HepG2 (cell line): ENCODE measurements at regions not wholly inside any gene's neighbourhood (a gene's known extent, or its start where the extent isn't known, plus 50 kb on each side); places are given as distances from the start of the nearest gene placed in this dataset.

Experiments used
- ATAC-seq: fragments of 200-7000 bp; cut with Tn5 transposase; 3 replicates; pipeline ENCODE4 v1.9.1; 2020; ENCODE audit warnings: mild to moderate bottlenecking, moderate library complexity
- BruUV-seq: library from RNA; stranded (reverse); fragments of 400-500 nt; replicated peaks from 2 replicates; lab custom pipeline; 2021; lab: Mats Ljungman, UMichigan
- CTCF ChIA-PET: fragments of 300-600 bp; formaldehyde crosslinking; extraction: SDS; loops from one replicate; lab custom pipeline; 2021; ENCODE audit warnings: low total read pairs, inconsistent platforms, low intra/inter-chr PET ratio; lab: Yijun Ruan, JAX
- POLR2A ChIA-PET: fragments of 350-600 bp; sonication (Branson Sonifier 250); formaldehyde crosslinking; loops from one replicate; lab custom pipeline; 2020; ENCODE audit warnings: antibody characterized with exemption, inconsistent platforms; lab: Yijun Ruan, JAX
- DNase-seq: peaks from one replicate; pipeline ENCODE4 v3.0.0-alpha.2; 2015; ENCODE audit warnings: low spot score
- FAIRE-seq: peaks from 3 replicates; lab custom pipeline; 2011; peaks lifted over from hg19 to GRCh38; lab: Jason Lieb, UNC
- H2AFZ ChIP-seq: one replicate; pipeline ENCODE4 v1.6.1; 2011; ENCODE audit warnings: low read length, inconsistent platforms
- H3K27ac ChIP-seq: fragments of 300-600 bp; 3 replicates; pipeline ENCODE4 v1.8.0; 2011; ENCODE audit warnings: mixed run types, mild to moderate bottlenecking, mixed read lengths, low read length, inconsistent platforms; ENCODE audit not compliant: insufficient read depth; ENCODE audit errors: extremely low read length
- H3K27me3 ChIP-seq, 2 experiments: fragments of 200-600 bp in 1 of 2; 2 replicates in 1 of 2; 3 replicates in 1 of 2; pipeline versions ENCODE4 v1.6.0 to v1.8.0; 2011; ENCODE audit warnings: low read length in 2 of 2, mild to moderate bottlenecking in 2 of 2, moderate library complexity in 2 of 2, inconsistent platforms in 1 of 2; ENCODE audit not compliant: insufficient read depth in 2 of 2, control insufficient read depth in 1 of 2
- H3K36me3 ChIP-seq, 2 experiments: fragments of 200-600 bp in 1 of 2; replicated peaks in 1 of 2; 2 replicates in 1 of 2; 3 replicates in 1 of 2; pipeline versions ENCODE4 v1.5.1 to v1.8.0; 2011; ENCODE audit warnings: low read length in 2 of 2, inconsistent platforms in 1 of 2; ENCODE audit not compliant: insufficient read depth in 2 of 2, control insufficient read depth in 1 of 2
- H3K4me1 ChIP-seq: 2 replicates; pipeline ENCODE4 v1.5.1; 2012; ENCODE audit warnings: low read length, inconsistent platforms; ENCODE audit not compliant: insufficient read depth
- H3K4me2 ChIP-seq: 2 replicates; pipeline ENCODE4 v1.6.0; 2011; ENCODE audit warnings: low read depth, low read length, inconsistent platforms
- H3K4me3 ChIP-seq, 3 experiments: fragments of 200-600 bp in 1 of 3; sonication (generic), shearing (Covaris generic) in 1 of 3; replicated peaks in 1 of 3; 2 replicates each; pipeline ENCODE4 v1.5.1; 2011 to 2016; ENCODE audit warnings: low read length in 3 of 3, inconsistent platforms in 2 of 3, low read depth in 2 of 3, mild to moderate bottlenecking in 2 of 3, control low read depth in 1 of 3, mixed read lengths in 1 of 3; ENCODE audit not compliant: insufficient read depth in 1 of 3
- H3K79me2 ChIP-seq: one replicate; pipeline ENCODE4 v1.6.1; 2011; ENCODE audit warnings: low read length, inconsistent platforms; ENCODE audit not compliant: insufficient read depth
- H3K9ac ChIP-seq: 2 replicates; pipeline ENCODE4 v1.6.0; 2011; ENCODE audit warnings: mild to moderate bottlenecking, low read depth, low read length, inconsistent platforms; ENCODE audit not compliant: insufficient read depth
- H3K9me3 ChIP-seq: 2 replicates; pipeline ENCODE4 v1.5.1; 2012; ENCODE audit warnings: mild to moderate bottlenecking, low read length
- H4K20me1 ChIP-seq: 2 replicates; pipeline ENCODE4 v1.6.0; 2011; ENCODE audit warnings: inconsistent platforms, mild to moderate bottlenecking, low read length, moderate library complexity; ENCODE audit not compliant: insufficient read depth
- ATAD3A ChIP-seq: sonication (generic); formaldehyde crosslinking; IDR thresholded peaks from 2 replicates; pipeline ENCODE4 v1.4.0; 2020; ENCODE audit warnings: missing genetic modification reagents
- CREB1 ChIP-seq, 2 experiments: fragments of 450-650 bp in 1 of 2; IDR thresholded peaks; 2 replicates each; pipeline ENCODE4 v1.6.1; 2016 to 2017; ENCODE audit warnings: control low read depth in 1 of 2, mild to moderate bottlenecking in 1 of 2, missing compliant biosample characterization in 1 of 2, missing genetic modification characterization in 1 of 2
- ISX ChIP-seq: sonication (generic); formaldehyde crosslinking; conservative IDR thresholded peaks from 2 replicates; pipeline ENCODE4 v1.5.0; 2020; ENCODE audit warnings: missing genetic modification reagents
- KAT8 ChIP-seq: IDR thresholded peaks from 2 replicates; pipeline ENCODE4 v1.6.1; 2016; ENCODE audit warnings: missing genetic modification reagents, missing compliant biosample characterization
- KDM2A ChIP-seq: sonication (generic); formaldehyde crosslinking; IDR thresholded peaks from 2 replicates; pipeline ENCODE4 v1.4.0; 2020; ENCODE audit warnings: low read depth, missing genetic modification reagents, borderline replicate concordance
- NRL ChIP-seq: sonication (generic); formaldehyde crosslinking; IDR thresholded peaks from 2 replicates; pipeline ENCODE4 v1.5.0; 2020; ENCODE audit warnings: missing genetic modification reagents, mild to moderate bottlenecking, moderate library complexity, borderline replicate concordance
- RAD51 ChIP-seq: fragments of 450-650 bp; IDR thresholded peaks from 2 replicates; pipeline ENCODE4 v1.6.1; 2016; ENCODE audit warnings: borderline replicate concordance
- TGIF2 ChIP-seq: IDR thresholded peaks from 2 replicates; pipeline ENCODE4 v1.6.1; 2016; ENCODE audit warnings: control low read depth, missing compliant biosample characterization
- ZC3H13 ChIP-seq: sonication (generic); formaldehyde crosslinking; IDR thresholded peaks from 2 replicates; pipeline ENCODE4 v1.8.1; 2023; ENCODE audit warnings: mild to moderate bottlenecking, missing genetic modification reagents, moderate library complexity
- ZFP36L1 ChIP-seq: sonication (generic); formaldehyde crosslinking; IDR thresholded peaks from 2 replicates; pipeline ENCODE4 v1.8.0; 2022; ENCODE audit warnings: mild to moderate bottlenecking, missing genetic modification reagents, moderate library complexity
- ZFX ChIP-seq: sonication (generic); formaldehyde crosslinking; IDR thresholded peaks from 2 replicates; pipeline ENCODE4 v1.4.0; 2020; ENCODE audit warnings: mild to moderate bottlenecking, low read depth, missing genetic modification reagents, moderate library complexity
- ZNF20 ChIP-seq: sonication (generic); formaldehyde crosslinking; IDR thresholded peaks from 2 replicates; pipeline ENCODE4 v1.4.0; 2020; ENCODE audit warnings: mild to moderate bottlenecking, moderate library complexity, missing genetic modification reagents
- ZSCAN31 ChIP-seq: sonication (generic); formaldehyde crosslinking; IDR thresholded peaks from 2 replicates; pipeline ENCODE4 v1.5.0; 2020; ENCODE audit warnings: low read depth, mild to moderate bottlenecking, missing genetic modification reagents
- WGBS: methylation state at CpG from one replicate; pipeline ENCODE4 v1.1.6; 2017; ENCODE audit warnings: low lambda C conversion rate; 5-methylcytosine and 5-hydroxymethylcytosine counted together
- in situ Hi-C: cut with HindIII; loops from 2 replicates; pipeline ENCODE4 v1.10.0; 2017; ENCODE audit warnings: low pct_unique_long_range_greater_than_20kb; ENCODE audit not compliant: extremely low pct_ligation_motif_present
- intact Hi-C: fragments of 100-400 bp; cut with micrococcal nuclease; formaldehyde crosslinking; loops from one replicate; pipeline ENCODE4 v1.10.0; 2022; ENCODE audit not compliant: unreplicated experiment
- TF ChIP-seq, protein P1 (sequence below): sonication (generic); formaldehyde crosslinking; IDR thresholded peaks from 2 replicates; pipeline ENCODE4 v1.8.1; 2023; ENCODE audit warnings: mild to moderate bottlenecking, moderate library complexity, missing genetic modification reagents
- TF ChIP-seq, protein P2 (sequence below): sonication (generic); formaldehyde crosslinking; IDR thresholded peaks from 2 replicates; pipeline ENCODE4 v1.4.0; 2020; ENCODE audit warnings: mild to moderate bottlenecking, low read depth, missing genetic modification reagents
- TF ChIP-seq, protein P3 (sequence below): sonication (generic); formaldehyde crosslinking; IDR thresholded peaks from 2 replicates; pipeline ENCODE4 v1.4.0; 2020; ENCODE audit warnings: missing genetic modification reagents

DNA sequence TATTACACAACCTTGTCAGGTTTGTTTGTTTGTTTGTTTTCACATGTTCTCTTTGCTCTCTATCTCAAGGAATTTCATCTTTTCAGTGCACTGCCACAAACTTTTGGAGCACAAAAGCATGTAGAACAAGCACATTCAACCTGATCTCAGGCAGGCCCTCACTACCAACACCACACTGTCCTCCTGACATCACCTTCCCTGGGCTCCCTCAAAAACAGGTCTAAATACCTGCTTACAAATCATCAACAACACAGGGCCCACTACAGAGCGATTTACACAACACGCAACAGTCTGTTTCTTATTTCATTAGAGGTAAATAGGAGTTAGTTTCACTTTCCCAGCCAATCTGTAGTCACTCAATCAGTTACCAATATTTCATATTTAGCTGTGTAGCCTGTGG is 241.4 kb downstream of the EPHA7 start (continued):
- no peak for TF ChIP-seq KDM2A (CRISPR knock-in tag)
- TF ChIP-seq, all 625 proteins: peak for 0

DNA sequence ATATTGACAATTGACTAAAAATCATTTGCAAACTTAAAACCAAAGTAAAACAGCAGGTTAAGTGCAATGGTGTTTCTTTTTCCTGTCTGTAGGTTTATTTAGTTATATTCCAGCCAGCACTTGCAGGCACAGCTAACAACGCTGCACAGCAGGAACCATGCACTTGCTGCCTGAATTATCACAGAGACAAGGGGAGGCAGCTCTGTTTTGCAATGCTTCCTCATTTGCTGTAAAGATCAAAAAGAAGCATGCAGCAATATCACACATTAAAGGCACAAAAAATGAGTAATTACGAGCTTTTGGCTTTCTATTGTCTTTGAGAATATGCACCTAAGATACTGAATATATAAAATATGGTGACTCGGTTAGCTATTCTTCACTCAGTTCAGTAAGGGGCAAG is 241.9 kb downstream of the EPHA7 start:
- no TSS peak for BruUV-seq
- FAIRE-seq = no peak
- in situ Hi-C loops (no loop called here), intact Hi-C loops (no loop called here)
- Histone ChIP-seq H3K4me1 (no peaks in the 10 kb centered on the region), H3K79me2 (no peaks in the 10 kb centered on the region), H3K27ac (no peak overlapping the region), H3K36me3 (no peaks in the 10 kb centered on the region), H4K20me1 (no peaks in the 10 kb centered on the region), H3K9me3 (no peaks in the 10 kb centered on the region), H3K4me2 (no peak overlapping the region), H3K27me3 (no peaks in the 10 kb centered on the region), H3K9ac (no peak overlapping the region), H2AFZ (no peak overlapping the region), H3K4me3 (no peak overlapping the region)
- ATAC-seq = no peak
- no peak for DNase-seq
- ChIA-PET CTCF (no interaction called here), POLR2A (no interaction called here)
- TF ChIP-seq CREB1 (IDR thresholded peaks at IDR 0.05) = no peak
- TF ChIP-seq CREB1 (CRISPR knock-in tag; IDR thresholded peaks at IDR 0.05) = no peak
- no peak for TF ChIP-seq ZFX (CRISPR knock-in tag)
- TF ChIP-seq TGIF2 (CRISPR knock-in tag) = no peak
- TF ChIP-seq, protein P1, sequence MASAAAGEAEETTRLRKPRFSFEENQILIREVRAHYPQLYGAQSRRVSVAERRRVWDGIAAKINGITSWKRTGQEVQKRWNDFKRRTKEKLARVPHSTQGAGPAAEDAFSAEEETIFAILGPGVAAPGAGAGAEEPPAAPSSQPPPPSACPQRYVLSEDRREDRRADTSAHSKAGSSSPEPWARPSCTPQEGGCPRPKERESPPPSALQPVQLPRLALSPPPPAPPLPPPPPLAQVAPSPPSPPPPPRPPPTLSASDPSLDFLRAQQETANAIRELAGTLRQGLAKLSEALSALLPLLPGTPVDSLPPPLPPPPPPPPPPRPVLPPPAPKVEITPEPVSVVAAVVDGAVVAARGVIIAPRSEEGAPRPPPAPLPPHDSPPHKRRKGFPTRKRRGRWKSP = no peak
- no peak for TF ChIP-seq ISX (CRISPR knock-in tag)
- no peak for TF ChIP-seq ATAD3A (CRISPR knock-in tag)
- no peak for TF ChIP-seq RAD51
- no peak for TF ChIP-seq ZFP36L1 (CRISPR knock-in tag)
- TF ChIP-seq, protein P2, sequence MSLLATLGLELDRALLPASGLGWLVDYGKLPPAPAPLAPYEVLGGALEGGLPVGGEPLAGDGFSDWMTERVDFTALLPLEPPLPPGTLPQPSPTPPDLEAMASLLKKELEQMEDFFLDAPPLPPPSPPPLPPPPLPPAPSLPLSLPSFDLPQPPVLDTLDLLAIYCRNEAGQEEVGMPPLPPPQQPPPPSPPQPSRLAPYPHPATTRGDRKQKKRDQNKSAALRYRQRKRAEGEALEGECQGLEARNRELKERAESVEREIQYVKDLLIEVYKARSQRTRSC = no peak
- TF ChIP-seq ZSCAN31 = no peak
- TF ChIP-seq NRL (CRISPR knock-in tag) = no peak
- TF ChIP-seq, protein P3, sequence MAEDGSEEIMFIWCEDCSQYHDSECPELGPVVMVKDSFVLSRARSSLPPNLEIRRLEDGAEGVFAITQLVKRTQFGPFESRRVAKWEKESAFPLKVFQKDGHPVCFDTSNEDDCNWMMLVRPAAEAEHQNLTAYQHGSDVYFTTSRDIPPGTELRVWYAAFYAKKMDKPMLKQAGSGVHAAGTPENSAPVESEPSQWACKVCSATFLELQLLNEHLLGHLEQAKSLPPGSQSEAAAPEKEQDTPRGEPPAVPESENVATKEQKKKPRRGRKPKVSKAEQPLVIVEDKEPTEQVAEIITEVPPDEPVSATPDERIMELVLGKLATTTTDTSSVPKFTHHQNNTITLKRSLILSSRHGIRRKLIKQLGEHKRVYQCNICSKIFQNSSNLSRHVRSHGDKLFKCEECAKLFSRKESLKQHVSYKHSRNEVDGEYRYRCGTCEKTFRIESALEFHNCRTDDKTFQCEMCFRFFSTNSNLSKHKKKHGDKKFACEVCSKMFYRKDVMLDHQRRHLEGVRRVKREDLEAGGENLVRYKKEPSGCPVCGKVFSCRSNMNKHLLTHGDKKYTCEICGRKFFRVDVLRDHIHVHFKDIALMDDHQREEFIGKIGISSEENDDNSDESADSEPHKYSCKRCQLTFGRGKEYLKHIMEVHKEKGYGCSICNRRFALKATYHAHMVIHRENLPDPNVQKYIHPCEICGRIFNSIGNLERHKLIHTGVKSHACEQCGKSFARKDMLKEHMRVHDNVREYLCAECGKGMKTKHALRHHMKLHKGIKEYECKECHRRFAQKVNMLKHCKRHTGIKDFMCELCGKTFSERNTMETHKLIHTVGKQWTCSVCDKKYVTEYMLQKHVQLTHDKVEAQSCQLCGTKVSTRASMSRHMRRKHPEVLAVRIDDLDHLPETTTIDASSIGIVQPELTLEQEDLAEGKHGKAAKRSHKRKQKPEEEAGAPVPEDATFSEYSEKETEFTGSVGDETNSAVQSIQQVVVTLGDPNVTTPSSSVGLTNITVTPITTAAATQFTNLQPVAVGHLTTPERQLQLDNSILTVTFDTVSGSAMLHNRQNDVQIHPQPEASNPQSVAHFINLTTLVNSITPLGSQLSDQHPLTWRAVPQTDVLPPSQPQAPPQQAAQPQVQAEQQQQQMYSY (CRISPR knock-in tag) = no peak
- TF ChIP-seq ZNF20 = no peak
- TF ChIP-seq KAT8 (CRISPR knock-in tag) = no peak
- TF ChIP-seq ZC3H13 (CRISPR knock-in tag) = no peak
- WGBS = 31% methylated on average over 3 of the region's 3 CpGs
